ENCODE measurements at regions not wholly inside any gene's neighbourhood (a gene's known extent, or its start where the extent isn't known, plus 50 kb on each side); places are given as distances from the start of the nearest gene placed in this dataset.

- TF ChIP-seq USF2 (IDR thresholded peaks at IDR 0.05; ENCODE audit: low read length) = no peak
- no peak for TF ChIP-seq ASH2L (IDR thresholded peaks at IDR 0.05; ENCODE audit: low read length)
- TF ChIP-seq ZNF274 (IDR thresholded peaks at IDR 0.05; ENCODE audit: borderline replicate concordance, extremely low read depth, low read length) = no peak
- TF ChIP-seq RBBP5 (IDR thresholded peaks at IDR 0.05; ENCODE audit: borderline replicate concordance, low read depth, low read length) = no peak
- no peak for TF ChIP-seq PHF8 (conservative IDR thresholded peaks at IDR 0.05; ENCODE audit: low read depth, low read length)
- TF ChIP-seq E2F6 (IDR thresholded peaks at IDR 0.05) = no peak
- no peak for TF ChIP-seq HDAC2 (IDR thresholded peaks at IDR 0.05; ENCODE audit: borderline replicate concordance in 1 of 2, low read depth in 2 of 2, low read length in 2 of 2)
- TF ChIP-seq CHD2 (IDR thresholded peaks at IDR 0.05; ENCODE audit: low read length) = no peak
Observed at GRCh38 chr17:70825321-70826125, 656.2 kb downstream of the KCNJ2 start (continued).
